Stimulated activated CD8-positive, alpha-beta memory T cell treated with anti-CD3 and anti-CD28 coated beads, Interleukin-12 subunit alpha, Interleukin-12 subunit beta, amount 100 ng/mL, for 1 hour (primary cell): ENCODE measurements at regions not wholly inside any gene's neighbourhood (a gene's known extent, or its start where the extent isn't known, plus 50 kb on each side); places are given as distances from the start of the nearest gene placed in this dataset.
"Not testable (repeated sequence)": the region's sequence is repeated elsewhere in the genome, so short reads cannot be mapped to it uniquely, and the experiment has no call there.

Experiments
- DNase-seq: peaks from one replicate; pipeline ENCODE4 v3.0.0-alpha.2; 2020; ENCODE audit warnings: low read depth

DNA sequence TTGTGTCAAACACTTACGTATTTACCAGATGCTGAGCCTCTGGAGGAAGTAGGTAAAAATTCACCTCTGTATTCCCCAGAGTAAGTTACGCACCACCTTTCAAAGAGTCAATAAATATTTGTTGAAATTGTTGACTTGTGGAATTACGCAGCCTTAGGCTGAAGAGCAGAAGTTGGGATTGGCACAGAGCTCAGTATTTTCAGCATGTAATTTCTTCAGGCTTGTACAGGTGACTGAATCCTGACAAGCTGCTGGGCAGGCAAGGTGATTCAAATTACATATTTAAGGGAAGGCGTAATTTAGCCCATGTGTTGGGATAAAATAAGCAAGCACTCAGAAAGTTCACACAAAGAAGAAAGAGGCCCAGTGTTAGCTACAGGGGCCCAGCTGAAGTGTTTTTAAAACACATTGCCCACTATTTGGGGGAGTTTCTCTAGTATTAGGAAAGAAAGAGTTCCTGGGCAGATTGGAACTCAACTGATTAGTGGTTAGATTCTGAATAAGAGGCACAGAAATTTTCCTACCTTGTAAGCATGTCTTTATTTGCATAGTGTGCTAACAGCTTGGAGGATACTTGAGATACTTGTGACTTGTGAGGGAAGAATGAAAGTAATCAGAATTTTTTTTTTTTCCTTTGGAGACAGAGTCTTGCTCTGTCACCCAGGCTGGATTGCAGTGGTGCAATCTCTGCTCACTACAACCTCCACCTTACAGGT, 165.3 kb upstream of the FBXL7 start:
- no peak for DNase-seq

DNA sequence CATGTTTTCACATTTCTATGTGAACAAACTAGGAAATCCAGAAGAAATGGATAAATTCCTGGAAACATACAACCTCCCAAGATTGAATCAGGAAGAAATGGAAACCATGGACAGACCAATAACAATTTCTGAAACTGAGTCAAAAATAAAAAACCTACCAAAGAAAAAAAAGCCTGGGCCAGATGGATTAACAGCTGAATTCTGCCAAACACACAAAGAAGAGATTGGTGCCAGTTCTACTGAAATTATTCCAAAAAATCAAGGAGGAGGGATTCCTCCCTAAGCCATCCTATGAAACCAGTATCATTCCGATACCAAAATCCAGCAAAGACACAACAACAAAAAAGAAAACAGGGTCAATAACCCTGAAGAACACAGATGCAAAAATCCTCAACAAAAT, 166.9 kb upstream of the FBXL7 start:
- DNase-seq: no peak

DNA sequence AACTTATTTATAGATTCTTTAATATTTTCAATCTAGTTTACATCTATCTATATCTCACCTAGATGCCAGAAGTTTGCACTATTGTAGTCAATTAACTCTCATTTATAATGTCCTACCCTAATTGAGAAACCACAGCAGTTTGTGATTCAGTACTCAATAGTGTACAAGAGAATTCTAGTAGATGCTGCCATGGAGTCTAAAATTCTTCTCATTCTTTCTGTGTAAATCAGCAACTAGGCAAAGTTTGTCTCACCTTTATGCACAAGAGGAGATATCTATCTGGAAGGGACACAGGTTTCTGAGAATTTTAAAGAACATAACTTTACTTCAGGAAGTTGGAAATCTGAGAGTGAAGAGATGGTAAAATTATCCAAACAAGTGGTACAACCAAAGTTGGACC, 173.0 kb upstream of the FBXL7 start:
- DNase-seq: no peak

DNA sequence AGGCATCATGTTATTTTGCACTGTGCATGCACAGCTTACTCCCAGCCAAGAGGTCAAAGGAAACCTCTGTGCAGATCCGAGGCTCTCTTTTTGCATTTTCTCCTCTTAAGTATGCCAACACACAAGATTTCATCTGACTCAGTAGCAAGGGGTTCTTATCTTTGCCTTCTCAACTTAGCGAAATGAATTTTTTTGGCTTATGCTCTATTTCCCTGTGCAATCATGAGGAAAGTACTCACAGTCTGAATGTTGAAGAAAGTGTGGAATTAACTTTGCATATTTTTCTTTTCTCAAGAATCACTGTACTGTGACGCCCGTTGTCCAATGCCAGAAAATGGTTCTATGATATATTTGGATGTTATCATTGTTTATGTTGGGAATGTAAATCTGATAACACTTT, 173.5 kb upstream of the FBXL7 start:
- DNase-seq: no peak

DNA sequence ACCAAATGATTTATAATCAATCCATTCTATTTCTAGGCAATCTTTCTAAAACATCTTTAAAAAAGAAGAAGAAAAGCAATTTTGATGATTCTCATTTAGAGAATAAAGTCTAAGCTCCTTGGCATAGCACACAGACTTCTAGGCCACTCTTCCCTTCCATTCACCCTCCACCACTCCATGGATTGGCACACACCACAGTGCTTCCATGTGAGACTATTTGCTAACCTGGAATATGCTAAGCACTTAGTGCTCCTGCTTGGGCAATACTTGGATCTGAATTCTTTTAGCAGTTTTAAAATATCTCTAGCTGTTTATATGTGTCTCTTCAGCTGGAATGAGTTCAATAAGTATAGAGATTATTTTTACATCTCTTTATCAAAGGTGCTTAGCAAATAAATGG, 177.6 kb upstream of the FBXL7 start:
- no peak for DNase-seq

DNA sequence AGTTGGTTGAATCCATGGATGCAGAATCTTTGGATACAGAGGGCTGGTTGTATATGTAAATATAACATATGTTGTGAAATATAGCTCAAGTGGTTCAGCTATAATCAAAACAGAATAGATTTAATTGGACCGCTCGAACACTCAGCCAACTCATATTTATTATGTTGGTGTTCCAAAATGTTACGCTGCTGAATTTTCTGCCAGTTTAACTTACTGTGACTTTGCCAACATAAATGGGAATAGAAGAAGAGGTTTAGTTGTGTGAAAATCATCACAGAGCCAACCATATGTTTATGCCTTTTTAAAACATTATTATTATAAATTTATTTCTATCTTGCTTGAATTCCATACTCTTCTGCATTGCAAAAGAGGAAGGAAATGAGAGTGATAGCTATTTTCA, 178.2 kb upstream of the FBXL7 start:
- DNase-seq: no peak

DNA sequence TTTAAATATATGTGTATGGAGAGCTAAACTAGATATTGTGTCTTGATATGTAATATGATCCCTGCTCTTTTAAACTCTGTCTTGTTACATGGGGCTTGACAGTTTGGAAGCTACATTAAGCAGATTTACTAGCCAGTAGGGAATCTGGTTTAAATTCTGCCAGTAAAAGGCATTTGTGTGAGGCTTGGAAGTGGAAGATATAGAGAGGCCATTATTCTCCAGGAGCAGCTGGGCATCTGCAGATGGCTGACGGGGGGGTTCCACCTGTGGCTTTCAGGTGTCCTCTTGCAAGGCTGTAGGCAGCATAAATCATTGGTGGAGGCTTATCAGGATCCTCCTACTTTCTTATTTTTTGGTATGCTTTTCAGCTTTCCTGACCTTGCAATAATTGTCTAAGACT, 179.1 kb upstream of the FBXL7 start:
- DNase-seq: no peak

DNA sequence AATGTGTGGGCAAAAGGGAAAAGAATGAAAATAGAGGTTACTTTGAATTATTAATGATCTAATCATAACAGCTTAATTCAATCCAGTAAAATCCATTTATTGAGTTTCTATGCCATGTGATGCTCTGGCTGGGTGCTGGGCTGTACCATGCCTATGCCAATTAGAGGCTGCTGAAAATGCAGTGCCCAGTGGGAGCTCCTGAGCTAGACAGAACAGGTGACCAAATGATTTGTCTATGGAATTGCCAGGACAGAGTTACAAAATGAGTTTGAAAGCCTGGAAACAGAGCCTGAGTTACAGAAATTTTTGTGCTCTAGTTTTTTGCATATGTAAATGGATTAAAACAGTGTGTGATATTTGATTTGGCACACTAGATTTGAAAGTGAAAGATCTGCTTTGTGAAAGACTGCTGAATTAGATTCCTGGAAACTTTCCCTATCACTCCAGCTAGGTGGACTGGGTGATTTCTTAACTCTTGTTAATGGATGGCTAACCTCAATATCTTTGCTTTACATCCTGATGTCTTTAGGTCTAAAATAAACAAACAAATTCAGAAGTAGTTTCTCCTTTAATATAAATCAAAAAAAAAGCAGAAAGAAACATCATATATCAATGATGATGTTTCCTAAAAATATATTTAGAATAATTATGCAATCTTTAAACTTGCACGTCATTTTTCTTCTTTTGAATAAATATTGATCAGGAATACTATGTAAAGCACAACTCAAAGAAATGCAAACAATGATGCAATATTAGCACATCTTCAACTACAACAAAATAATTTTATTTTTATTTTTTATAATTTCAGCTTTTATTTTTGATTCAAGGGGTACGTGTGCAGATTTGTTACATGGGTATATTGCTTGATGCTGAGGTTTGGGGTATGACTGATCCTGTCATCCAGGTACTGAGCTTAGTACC, 194.8 kb upstream of the FBXL7 start:
- no peak for DNase-seq

DNA sequence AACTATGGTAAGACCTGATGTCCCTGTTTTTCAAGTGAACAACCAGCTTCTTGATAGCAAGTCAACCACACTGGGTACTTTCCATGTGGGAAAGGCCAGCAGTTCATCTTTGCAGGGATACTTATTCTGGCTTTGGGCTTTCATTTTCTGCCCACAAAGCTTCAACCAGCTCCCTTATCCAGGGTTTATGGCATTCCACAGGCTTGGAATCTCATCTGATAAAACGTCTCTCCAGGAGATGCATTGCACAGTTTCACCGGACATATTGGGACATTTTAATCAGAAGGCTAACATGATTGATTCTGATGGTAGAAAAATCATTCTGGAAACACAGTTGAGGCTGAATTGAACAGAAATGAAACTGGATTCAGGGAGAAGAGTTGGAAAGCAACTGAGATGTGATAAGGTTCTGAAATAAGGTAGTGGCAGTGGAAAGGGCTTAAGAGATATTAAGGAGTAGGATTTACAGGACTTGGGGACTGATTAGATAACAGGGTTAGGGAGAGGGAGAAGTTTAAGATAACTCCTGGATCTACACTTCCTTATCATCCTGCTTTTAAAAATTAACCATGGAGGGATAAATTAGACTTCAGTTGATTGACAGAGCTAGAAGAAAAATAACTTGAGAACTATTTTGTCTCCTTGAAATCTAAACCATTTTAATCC, 195.8 kb upstream of the FBXL7 start:
- DNase-seq: no peak

DNA sequence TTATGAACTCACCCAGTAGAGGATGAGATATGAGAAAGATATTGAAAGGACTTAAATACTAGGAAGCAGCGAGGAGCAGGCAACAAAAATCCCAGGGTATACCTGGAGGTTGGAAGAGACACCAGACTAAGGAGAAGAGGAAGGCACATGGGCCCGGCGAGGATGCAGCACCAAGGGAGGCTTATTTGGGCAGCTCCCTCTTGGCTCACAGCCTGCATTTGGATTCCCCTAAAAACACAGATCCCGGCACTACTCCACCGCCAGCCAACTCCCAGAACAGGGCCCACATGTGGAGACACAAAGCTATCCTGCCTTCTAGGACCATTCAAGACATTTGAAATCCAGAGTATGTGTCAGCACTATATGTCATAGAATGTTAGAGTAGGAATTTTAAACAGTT, 199.8 kb upstream of the FBXL7 start:
- DNase-seq: no peak

DNA sequence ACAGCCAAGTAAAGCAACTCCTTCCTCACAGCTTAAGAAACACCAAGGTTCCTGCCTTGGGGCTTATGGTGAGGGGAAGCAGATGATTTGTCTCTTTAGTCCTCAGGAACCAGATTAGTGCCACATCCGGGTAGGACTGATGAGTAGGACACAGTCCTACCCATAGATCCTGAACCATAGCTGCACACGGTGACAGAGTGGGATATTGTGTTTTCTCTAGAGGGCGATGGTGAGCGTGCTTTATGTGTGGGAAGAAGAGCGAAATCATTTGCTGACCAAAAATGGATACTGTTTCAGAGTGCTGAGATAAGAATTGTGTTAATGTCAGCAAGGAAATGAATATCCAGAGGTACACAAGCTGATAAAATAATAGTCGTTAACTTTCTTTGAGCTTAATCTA, 209.0 kb upstream of the FBXL7 start:
- no peak for DNase-seq

DNA sequence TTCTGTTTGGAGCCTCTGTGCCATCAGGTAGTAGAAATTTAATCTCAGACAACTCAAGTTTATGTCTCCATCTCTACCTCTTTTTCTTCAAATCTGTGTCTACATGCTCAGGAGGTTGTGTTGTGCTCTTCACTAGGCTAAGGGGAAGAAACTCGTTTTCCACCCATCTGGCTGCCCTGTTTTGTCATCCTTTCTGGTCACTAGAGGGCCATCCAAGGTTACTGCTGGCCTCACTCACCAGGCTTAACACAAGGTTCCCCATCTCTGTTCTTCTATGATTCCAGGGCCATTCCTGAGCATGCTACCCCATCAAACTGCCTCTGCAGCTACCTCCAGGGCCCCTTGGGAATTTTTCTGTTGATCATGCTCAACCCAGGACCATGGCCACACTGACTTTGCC, 213.3 kb upstream of the FBXL7 start:
- no peak for DNase-seq

DNA sequence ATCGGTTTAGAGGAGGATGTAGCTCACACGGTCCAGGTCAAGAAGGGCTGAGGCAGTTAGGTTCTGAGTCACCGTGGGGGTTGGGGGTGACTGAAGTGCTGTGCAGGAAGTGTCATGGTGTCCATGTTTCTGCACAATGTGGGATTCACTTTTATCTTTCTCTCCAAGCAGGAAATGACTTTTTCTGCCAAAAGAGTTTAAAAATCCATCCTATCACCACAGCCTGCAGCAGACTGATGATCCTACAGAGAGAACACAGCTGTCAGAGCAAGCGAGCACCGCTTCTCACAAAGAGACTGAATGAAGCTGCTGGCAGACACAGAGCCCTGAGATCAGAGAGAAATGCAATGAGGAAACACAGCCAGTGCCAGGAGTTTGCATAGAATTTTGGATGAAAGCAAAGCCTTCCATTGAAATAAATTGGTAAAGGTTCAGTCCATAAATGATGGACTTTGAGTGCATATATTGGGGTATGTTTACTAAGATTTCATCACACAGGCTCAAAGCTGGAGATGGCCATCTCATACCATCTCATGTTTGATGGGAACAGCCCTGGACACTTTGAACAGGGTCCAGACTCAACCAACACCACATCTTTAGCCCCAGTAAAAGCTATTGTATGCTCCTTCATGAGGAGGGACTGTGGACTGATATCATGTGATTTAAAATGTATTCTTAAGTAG, 213.9 kb upstream of the FBXL7 start:
- DNase-seq: no peak

DNA sequence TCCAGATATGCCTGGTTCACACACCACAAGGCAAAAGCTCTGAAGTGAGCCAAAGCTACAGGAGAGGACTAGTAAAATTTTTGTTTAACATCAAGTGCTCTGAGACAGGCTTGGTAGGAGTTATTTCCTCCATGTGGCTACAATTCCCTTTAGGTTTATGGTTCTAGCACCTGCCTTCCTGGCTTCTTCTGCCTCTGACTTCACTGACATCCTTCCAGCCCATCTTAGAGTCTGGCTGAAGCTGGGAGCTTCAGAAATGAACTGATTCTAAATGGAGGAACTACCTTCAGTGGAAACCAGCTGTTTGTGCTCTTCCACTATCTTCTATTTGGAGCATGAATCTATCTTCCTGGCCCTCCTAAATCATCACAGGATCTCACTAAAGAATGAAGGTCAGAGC, 215.3 kb upstream of the FBXL7 start:
- DNase-seq: no peak

DNA sequence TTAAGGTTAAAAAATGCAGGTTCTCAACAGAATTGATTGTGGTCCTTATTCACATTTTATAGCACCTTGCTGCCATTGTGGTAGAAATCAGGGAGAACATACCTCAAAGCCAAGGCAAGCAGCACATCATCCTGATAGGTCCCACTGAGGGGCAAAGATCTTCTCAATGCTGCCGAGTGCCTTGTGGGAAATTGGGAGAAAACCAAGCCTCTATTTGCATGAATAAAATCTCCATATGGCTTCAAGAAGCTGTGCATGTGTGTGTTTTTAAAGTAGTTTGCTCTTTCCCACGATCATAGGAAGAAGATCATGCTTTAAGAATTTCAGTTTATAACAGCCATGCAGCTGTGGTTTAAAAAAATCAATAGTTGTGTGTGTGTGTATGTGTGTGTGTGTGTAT, 216.9 kb upstream of the FBXL7 start:
- no peak for DNase-seq

DNA sequence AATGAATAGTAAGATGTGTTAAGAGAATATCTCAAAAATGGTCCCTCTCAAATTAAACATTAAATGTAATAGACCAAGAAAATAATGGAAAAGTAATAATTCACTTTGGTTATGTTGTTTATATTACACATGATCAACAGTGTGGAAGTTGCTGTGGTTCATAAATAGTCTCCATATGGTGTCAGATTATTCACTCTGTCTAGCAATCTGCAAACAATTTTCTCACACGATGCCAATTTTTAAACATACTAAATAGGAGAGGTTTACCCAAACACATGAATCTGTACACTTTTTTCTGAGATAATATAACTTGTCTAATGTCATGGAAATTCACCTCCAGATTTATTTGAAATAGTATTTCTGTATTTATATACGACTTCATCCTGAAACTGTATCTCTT, 217.4 kb upstream of the FBXL7 start:
- no peak for DNase-seq

DNA sequence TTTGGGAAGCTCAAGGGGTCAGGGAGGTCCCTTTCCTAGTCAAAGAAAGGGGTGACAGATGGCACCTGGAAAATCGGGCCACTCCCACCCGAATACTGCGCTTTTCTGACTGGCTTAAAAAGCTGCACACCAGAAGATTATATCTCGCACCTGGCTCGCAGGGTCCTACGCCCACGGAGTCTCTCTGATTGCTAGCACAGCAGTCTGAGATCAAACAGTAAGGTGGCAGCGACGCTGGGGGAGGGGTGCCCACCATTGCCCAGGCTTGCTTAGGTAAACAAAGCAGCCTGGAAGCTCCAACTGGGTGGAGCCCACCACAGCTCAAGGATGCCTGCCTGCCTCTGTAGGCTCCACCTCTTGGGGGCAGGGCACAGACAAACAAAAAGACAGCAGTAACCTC, 228.4 kb upstream of the FBXL7 start:
- not testable (repeated sequence) for DNase-seq

DNA sequence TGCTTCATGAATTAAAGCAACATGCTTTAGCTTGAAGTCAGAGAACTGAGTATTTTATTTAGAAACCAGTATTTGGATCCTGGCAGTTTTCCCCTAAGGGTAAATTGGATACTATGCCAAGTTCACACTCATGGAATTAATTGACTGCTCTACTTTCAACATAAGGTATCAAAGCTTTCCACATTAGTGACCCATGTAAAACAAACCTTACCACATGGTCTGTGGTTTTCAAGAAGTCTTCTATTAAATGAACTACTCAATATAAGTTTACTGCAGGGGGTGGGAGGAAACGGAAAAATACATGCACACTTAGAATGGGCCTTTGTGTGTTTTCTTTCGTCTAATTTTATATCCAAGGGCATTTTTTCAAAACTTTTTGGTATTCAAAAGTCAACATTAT, 232.0 kb upstream of the FBXL7 start:
- no peak for DNase-seq

DNA sequence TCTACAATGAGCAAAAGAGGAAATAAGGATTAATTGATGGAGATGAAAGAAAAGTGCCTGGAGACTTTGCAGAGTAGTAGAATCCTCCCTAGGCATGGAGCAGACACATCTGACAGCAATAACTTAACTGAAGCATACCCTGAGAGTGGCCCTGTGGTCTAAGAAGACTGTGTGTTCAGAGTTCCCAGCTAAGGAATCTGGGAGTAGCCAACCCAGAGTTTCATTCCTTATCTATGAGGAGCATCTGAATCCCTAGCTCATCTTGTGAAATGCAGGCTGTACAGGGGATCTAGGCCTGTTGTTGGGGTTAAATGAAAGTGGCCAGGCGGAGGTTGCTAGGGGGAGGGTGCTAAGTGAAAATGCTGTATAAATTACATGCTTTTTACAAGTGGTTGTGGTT, 233.1 kb upstream of the FBXL7 start:
- DNase-seq: no peak

DNA sequence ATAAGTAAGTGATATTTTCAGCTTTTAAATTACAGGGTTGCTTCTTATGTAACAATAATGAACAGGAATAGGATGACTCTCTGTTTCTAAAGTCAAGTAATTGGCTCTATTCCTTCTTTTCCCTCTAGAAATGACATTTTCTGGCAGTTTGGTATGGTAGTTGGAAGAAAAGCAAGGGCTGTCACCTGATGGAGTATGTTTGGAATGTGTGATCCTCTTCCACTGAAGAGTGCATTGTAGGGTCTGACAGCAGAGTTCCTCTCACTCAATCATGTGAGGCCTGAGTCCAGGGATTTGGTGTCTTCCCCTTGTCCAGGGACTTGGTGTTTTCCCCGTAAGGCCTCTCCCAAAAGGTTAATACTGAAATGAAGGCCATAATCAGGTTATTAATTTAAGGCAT, 233.8 kb upstream of the FBXL7 start:
- no peak for DNase-seq

DNA sequence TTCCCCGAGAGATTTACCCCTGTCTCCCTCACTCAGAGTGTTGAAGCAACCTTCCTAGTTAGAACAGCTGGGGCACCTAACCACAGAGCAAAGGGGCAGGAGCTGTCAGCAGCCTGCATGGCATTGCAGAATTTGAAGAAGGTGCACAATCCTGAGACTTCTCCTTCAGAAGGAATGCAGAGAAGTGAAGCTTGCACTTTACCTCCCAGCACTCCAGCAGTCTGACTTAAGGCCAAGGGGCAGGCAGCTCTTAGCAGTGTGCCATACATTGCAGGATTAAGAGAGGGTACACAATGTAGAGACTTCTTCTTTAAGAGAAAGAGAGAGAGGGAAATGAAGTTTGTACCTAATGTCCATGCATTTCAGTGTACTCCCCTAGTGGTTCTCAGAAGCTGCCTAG, 236.0 kb upstream of the FBXL7 start:
- no peak for DNase-seq

DNA sequence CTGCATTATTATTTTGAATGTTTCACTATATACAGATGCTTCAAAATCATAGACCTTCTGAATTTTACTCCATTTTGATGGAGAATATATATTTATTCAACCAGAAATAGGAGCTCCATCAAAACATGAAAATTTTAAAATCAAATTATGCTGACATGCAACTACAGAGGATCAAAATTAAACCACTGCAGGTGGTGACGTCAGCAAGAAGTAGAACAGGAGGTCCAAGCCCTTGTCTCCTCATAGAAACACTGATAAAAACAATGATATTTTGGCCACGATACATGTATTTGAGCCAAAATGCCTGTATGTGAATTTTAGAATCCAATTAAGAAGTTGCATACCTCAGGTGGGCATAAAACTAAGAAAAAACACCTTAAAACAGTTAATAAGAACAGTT, 236.6 kb upstream of the FBXL7 start:
- no peak for DNase-seq
